H1 (cell line): ENCODE measurements at regions not wholly inside any gene's neighbourhood (a gene's known extent, or its start where the extent isn't known, plus 50 kb on each side); places are given as distances from the start of the nearest gene placed in this dataset.

Experiments
- CTCF ChIA-PET: fragments of 300-600 bp; sonication (Branson Sonifier 250); formaldehyde crosslinking; loops from one replicate; lab custom pipeline; 2021; ENCODE audit not compliant: partially characterized antibody; lab: Charles Lee
- POLR2A ChIA-PET: fragments of 300-600 bp; sonication (Branson Sonifier 250); formaldehyde crosslinking; loops from one replicate; lab custom pipeline; 2021; ENCODE audit warnings: inconsistent platforms; ENCODE audit not compliant: partially characterized antibody; lab: Charles Lee
- DNase-seq, 2 experiments: peaks; one replicate each; pipeline versions ENCODE4 v3.0.0 to v3.0.0-alpha.2; 2010 to 2022; ENCODE audit warnings: low spot score in 2 of 2, low read depth in 1 of 2, mixed read lengths in 1 of 2
- FAIRE-seq: peaks from 2 replicates; lab custom pipeline; 2011; peaks lifted over from hg19 to GRCh38; lab: Jason Lieb, UNC
- H2AFZ ChIP-seq: 2 replicates; pipeline ENCODE4 v1.8.1; 2012; ENCODE audit warnings: low read length, inconsistent platforms
- H2AK5ac ChIP-seq: 2 replicates; pipeline ENCODE4 v1.6.1; 2013; ENCODE audit warnings: low read depth, low read length
- H2BK120ac ChIP-seq: replicated peaks from 2 replicates; pipeline ENCODE3; 2013; ENCODE audit warnings: low read depth, low read length, inconsistent platforms
- H2BK12ac ChIP-seq: 2 replicates; pipeline ENCODE4 v1.6.1; 2013; ENCODE audit warnings: low read depth, low read length
- H2BK15ac ChIP-seq: 2 replicates; pipeline ENCODE4 v1.6.1; 2013; ENCODE audit warnings: low read length
- H2BK20ac ChIP-seq: 2 replicates; pipeline ENCODE4 v1.6.1; 2013; ENCODE audit warnings: low read length
- H2BK5ac ChIP-seq: 2 replicates; pipeline ENCODE4 v1.6.1; 2013; ENCODE audit warnings: low read depth, low read length
- H3K14ac ChIP-seq: 2 replicates; pipeline ENCODE4 v1.6.1; 2013; ENCODE audit warnings: inconsistent platforms; ENCODE audit not compliant: insufficient read length
- H3K18ac ChIP-seq: 2 replicates; pipeline ENCODE4 v1.6.1; 2013; ENCODE audit warnings: low read length; ENCODE audit errors: extremely low read depth
- H3K23ac ChIP-seq: 2 replicates; pipeline ENCODE4 v1.6.1; 2013; ENCODE audit warnings: inconsistent platforms; ENCODE audit not compliant: insufficient read length
- H3K23me2 ChIP-seq: 2 replicates; pipeline ENCODE4 v1.6.1; 2013; ENCODE audit warnings: low read depth, low read length
- H3K27ac ChIP-seq: 2 replicates; pipeline ENCODE4 v1.6.1; 2011; ENCODE audit warnings: low read depth, low read length, inconsistent platforms
- H3K27me3 ChIP-seq, 4 experiments: replicated peaks in 1 of 4; 1 replicate in 1 of 4; 2 replicates in 3 of 4; pipeline versions ENCODE4 v1.6.1 to v1.8.1; 2011 to 2013; ENCODE audit warnings: low read length in 3 of 4, mild to moderate bottlenecking in 3 of 4, inconsistent platforms in 2 of 4, mixed read lengths in 2 of 4, moderate library complexity in 1 of 4; ENCODE audit not compliant: control insufficient read depth in 3 of 4, insufficient read depth in 3 of 4; ENCODE audit errors: extremely low read depth in 1 of 4
- H3K36me3 ChIP-seq, 4 experiments: 2 replicates each; pipeline versions ENCODE4 v1.6.1 to v1.8.1; 2011 to 2013; ENCODE audit warnings: mild to moderate bottlenecking in 4 of 4, low read length in 3 of 4, moderate library complexity in 2 of 4, control low read depth in 1 of 4, inconsistent platforms in 1 of 4; ENCODE audit not compliant: insufficient read depth in 4 of 4, control insufficient read depth in 2 of 4
- H3K4ac ChIP-seq: replicated peaks from 2 replicates; pipeline ENCODE3; 2013; ENCODE audit warnings: low read length, low read depth, mixed read lengths, inconsistent platforms; ENCODE audit not compliant: insufficient read length
- H3K4me1 ChIP-seq, 4 experiments: replicated peaks in 1 of 4; 1 replicate in 1 of 4; 2 replicates in 3 of 4; pipeline versions ENCODE4 v1.6.1 to v1.8.1; 2011 to 2013; ENCODE audit warnings: low read length in 3 of 4, inconsistent platforms in 2 of 4, mixed read lengths in 1 of 4; ENCODE audit not compliant: insufficient read depth in 4 of 4, control insufficient read depth in 3 of 4
- H3K4me2 ChIP-seq, 2 experiments: 2 replicates each; pipeline versions ENCODE4 v1.6.1 to v1.8.1; 2011 to 2013; ENCODE audit warnings: low read depth in 2 of 2, low read length in 2 of 2, control low read depth in 1 of 2, inconsistent platforms in 1 of 2, mild to moderate bottlenecking in 1 of 2; ENCODE audit not compliant: insufficient read depth in 1 of 2
- H3K4me3 ChIP-seq, 4 experiments: fragments of 200-600, 300-600 bp in 1 of 4; sonication (generic), shearing (Covaris generic), sonication (Bioruptor Twin) in 1 of 4; 2 replicates each; pipeline versions ENCODE4 v1.5.1 to v1.8.1; 2011 to 2016; ENCODE audit warnings: low read length in 4 of 4, low read depth in 3 of 4, control low read depth in 2 of 4, inconsistent platforms in 2 of 4, mild to moderate bottlenecking in 2 of 4, mixed read lengths in 1 of 4, moderate library complexity in 1 of 4; ENCODE audit not compliant: insufficient read depth in 2 of 4; ENCODE audit errors: extremely low read depth in 1 of 4
- H3K56ac ChIP-seq: replicated peaks from 2 replicates; pipeline ENCODE3; 2013; ENCODE audit warnings: low read depth, mild to moderate bottlenecking, mixed read lengths, low read length, inconsistent platforms; ENCODE audit not compliant: insufficient read length
- H3K79me1 ChIP-seq: 2 replicates; pipeline ENCODE4 v1.6.1; 2013; ENCODE audit warnings: low read depth, low read length, control low read depth
- H3K79me2 ChIP-seq, 2 experiments: 2 replicates each; pipeline versions ENCODE4 v1.6.1 to v1.8.1; 2012 to 2013; ENCODE audit warnings: low read length in 2 of 2, mild to moderate bottlenecking in 2 of 2, inconsistent platforms in 1 of 2; ENCODE audit not compliant: insufficient read depth in 2 of 2, control insufficient read depth in 1 of 2
- H3K9ac ChIP-seq, 4 experiments: replicated peaks in 1 of 4; 1 replicate in 1 of 4; 2 replicates in 3 of 4; pipeline versions ENCODE4 v1.6.1 to v1.8.1; 2011 to 2013; ENCODE audit warnings: low read depth in 3 of 4, low read length in 3 of 4, control low read depth in 2 of 4, mild to moderate bottlenecking in 2 of 4, moderate library complexity in 2 of 4, inconsistent platforms in 1 of 4; ENCODE audit errors: extremely low read depth in 1 of 4
- H3K9me3 ChIP-seq, 2 experiments: 2 replicates each; pipeline versions ENCODE4 v1.6.1 to v1.8.1; 2012 to 2013; ENCODE audit warnings: mild to moderate bottlenecking in 2 of 2, moderate library complexity in 2 of 2, control low read depth in 1 of 2, inconsistent platforms in 1 of 2, low read depth in 1 of 2, low read length in 1 of 2, mixed read lengths in 1 of 2; ENCODE audit not compliant: insufficient read depth in 2 of 2
- H4K20me1 ChIP-seq, 2 experiments: replicated peaks in 1 of 2; 2 replicates each; pipeline versions ENCODE3 to v1.8.1; 2011 to 2013; ENCODE audit warnings: inconsistent platforms in 2 of 2, low read length in 2 of 2, mild to moderate bottlenecking in 1 of 2; ENCODE audit not compliant: insufficient read depth in 2 of 2, control insufficient read depth in 1 of 2
- H4K5ac ChIP-seq: 2 replicates; pipeline ENCODE4 v1.6.1; 2013; ENCODE audit warnings: low read length, low read depth, mixed read lengths, inconsistent platforms; ENCODE audit not compliant: insufficient read length
- H4K8ac ChIP-seq: 2 replicates; pipeline ENCODE4 v1.8.0; 2013; ENCODE audit warnings: mild to moderate bottlenecking, moderate library complexity, low read length, inconsistent platforms; ENCODE audit not compliant: insufficient read depth; ENCODE audit errors: extremely low read depth
- H4K91ac ChIP-seq: replicated peaks from 2 replicates; pipeline ENCODE3; 2013; ENCODE audit warnings: low read length, mixed read lengths, inconsistent platforms; ENCODE audit not compliant: insufficient read length
- CBX5 ChIP-seq: fragments of 300-800, 300-1000 bp; sonication (generic); IDR thresholded peaks from 2 replicates; pipeline ENCODE4 v1.7.1; 2016; ENCODE audit warnings: antibody characterized with exemption, low read length, low read depth
- FOSL1 ChIP-seq: IDR thresholded peaks from 2 replicates; pipeline ENCODE4 v1.6.1; 2011; ENCODE audit warnings: mild to moderate bottlenecking, low read depth, low read length, moderate library complexity; ENCODE audit not compliant: insufficient read depth
- MAFK ChIP-seq: IDR thresholded peaks from 2 replicates; pipeline ENCODE4 v1.6.1; 2012; ENCODE audit warnings: low read depth, mild to moderate bottlenecking, improper control_type of control experiment, low read length
- RBBP5 ChIP-seq: IDR thresholded peaks from 2 replicates; pipeline ENCODE4 v1.7.1; 2012; ENCODE audit warnings: low read depth, mild to moderate bottlenecking, inconsistent platforms, low read length, moderate library complexity, borderline replicate concordance
- SAP30 ChIP-seq: fragments of 300-600 bp; sonication (generic); IDR thresholded peaks from 2 replicates; pipeline ENCODE4 v1.7.1; 2012; ENCODE audit warnings: low read length, moderate library complexity, mild to moderate bottlenecking, inconsistent platforms; ENCODE audit not compliant: insufficient read depth, insufficient replicate concordance
- SIRT6 ChIP-seq: IDR thresholded peaks from one replicate; pipeline ENCODE4 v1.7.1; 2012; ENCODE audit warnings: low read length, inconsistent platforms
- TAF7 ChIP-seq: optimal IDR thresholded peaks from 2 replicates; pipeline ENCODE3; 2011; ENCODE audit warnings: low read depth, mild to moderate bottlenecking, inconsistent platforms, low read length, moderate library complexity, borderline replicate concordance
- WGBS, 2 experiments: shearing (Covaris generic) in 1 of 2; methylation state at CpG; one replicate each; pipeline versions ENCODE4 v1.1.6 to v1.1.7; 2013 to 2015; ENCODE audit warnings: low lambda C conversion rate in 2 of 2, mixed read lengths in 2 of 2, inconsistent platforms in 1 of 2, low coverage in 1 of 2, missing lambda C conversion rate in 1 of 2; ENCODE audit not compliant: insufficient replicate concordance in 2 of 2, insufficient coverage in 1 of 2, insufficient read length in 1 of 2; ENCODE audit errors: extremely low coverage in 1 of 2, missing lambda C conversion rate in 1 of 2; 5-methylcytosine and 5-hydroxymethylcytosine counted together

GRCh38 chr1:29643838-29644440, 407.6 kb downstream of the PTPRU start:
- Histone ChIP-seq H4K20me1 (no peaks in the 10 kb centered on the region), H3K56ac (no peak overlapping the region), H3K14ac (no peak overlapping the region), H4K8ac (no peak overlapping the region), H3K4ac (no peak overlapping the region), H3K9ac (no peak overlapping the region), H2BK120ac (no peak overlapping the region), H3K4me3 (no peak overlapping the region), H3K79me2 (no peaks in the 10 kb centered on the region), H3K23me2 (no peaks in the 10 kb centered on the region), H3K27ac (no peak overlapping the region), H2AFZ (no peak overlapping the region), H3K36me3 (no peaks in the 10 kb centered on the region), H3K4me2 (no peak overlapping the region), H2BK5ac (no peak overlapping the region), H2AK5ac (no peak overlapping the region), H3K27me3 (no peaks in the 10 kb centered on the region), H4K91ac (no peak overlapping the region), H2BK12ac (no peak overlapping the region), H2BK15ac (no peak overlapping the region), H3K4me1 (no peaks in the 10 kb centered on the region), H4K5ac (no peak overlapping the region), H3K9me3 (no peaks in the 10 kb centered on the region), H3K18ac (no peak overlapping the region), H2BK20ac (no peak overlapping the region), H3K23ac (no peak overlapping the region), H3K79me1 (no peaks in the 10 kb centered on the region)
- no peak for TF ChIP-seq SAP30
- no peak for TF ChIP-seq FOSL1
- no peak for TF ChIP-seq RBBP5
- TF ChIP-seq SIRT6, result no peak
- no peak for TF ChIP-seq TAF7
- no peak for TF ChIP-seq CBX5
- no peak for TF ChIP-seq MAFK
- FAIRE-seq, result no peak
- peak in 1 of 2 experiments; percentile 30 for DNase-seq
- CTCF ChIA-PET, result interaction anchor here (0.6 to 3.1 kb wide), 6 partner anchors 9 to 115 kb away, joined by 3 to 17 read pairs (median 6); no protein-coding TSS in a partner anchor
- WGBS, 2 experiments, result 100% methylated on average over 1 of the region's 1 CpG; no CpG with 5 or more reads in 1 of the 2 experiments
- POLR2A ChIA-PET, result no interaction called here
